OCI-LY3 (cell line): ENCODE measurements at regions not wholly inside any gene's neighbourhood (a gene's known extent, or its start where the extent isn't known, plus 50 kb on each side); places are given as distances from the start of the nearest gene placed in this dataset.

Experiments
- EZH2phosphoT487 ChIP-seq: fragments of 200-600 bp; shearing (Covaris generic); IDR thresholded peaks from 2 replicates; pipeline ENCODE4 v1.6.1; 2018; ENCODE audit warnings: antibody characterized with exemption, mixed run types, low read depth
- TF ChIP-seq, protein P1 (sequence below): fragments of 200-600, 300-600 bp; sonication (generic); IDR thresholded peaks from 2 replicates; pipeline ENCODE4 v1.5.1; 2014; ENCODE audit warnings: antibody characterized with exemption, low read length, low read depth

DNA sequence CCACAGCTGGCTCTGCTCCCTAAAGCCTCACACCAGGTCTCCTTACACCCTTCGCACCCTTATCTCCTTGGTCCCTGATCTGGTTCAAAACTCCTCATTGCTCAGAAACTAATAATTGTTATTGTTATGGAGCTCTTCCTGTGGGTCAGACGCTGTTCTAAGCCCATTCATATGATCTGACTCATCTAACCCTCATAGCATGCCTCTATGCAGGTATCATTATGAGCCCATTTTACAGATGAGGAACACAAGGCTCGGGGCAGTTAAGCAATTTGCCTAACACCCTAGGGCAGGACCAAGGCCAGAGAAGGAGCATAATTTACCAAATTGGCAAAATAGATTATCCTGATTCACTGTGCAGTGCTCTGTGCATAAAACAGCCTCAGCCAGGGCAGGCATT lies 51.8 kb upstream of the CCDC167 start:
- TF ChIP-seq, protein P1, sequence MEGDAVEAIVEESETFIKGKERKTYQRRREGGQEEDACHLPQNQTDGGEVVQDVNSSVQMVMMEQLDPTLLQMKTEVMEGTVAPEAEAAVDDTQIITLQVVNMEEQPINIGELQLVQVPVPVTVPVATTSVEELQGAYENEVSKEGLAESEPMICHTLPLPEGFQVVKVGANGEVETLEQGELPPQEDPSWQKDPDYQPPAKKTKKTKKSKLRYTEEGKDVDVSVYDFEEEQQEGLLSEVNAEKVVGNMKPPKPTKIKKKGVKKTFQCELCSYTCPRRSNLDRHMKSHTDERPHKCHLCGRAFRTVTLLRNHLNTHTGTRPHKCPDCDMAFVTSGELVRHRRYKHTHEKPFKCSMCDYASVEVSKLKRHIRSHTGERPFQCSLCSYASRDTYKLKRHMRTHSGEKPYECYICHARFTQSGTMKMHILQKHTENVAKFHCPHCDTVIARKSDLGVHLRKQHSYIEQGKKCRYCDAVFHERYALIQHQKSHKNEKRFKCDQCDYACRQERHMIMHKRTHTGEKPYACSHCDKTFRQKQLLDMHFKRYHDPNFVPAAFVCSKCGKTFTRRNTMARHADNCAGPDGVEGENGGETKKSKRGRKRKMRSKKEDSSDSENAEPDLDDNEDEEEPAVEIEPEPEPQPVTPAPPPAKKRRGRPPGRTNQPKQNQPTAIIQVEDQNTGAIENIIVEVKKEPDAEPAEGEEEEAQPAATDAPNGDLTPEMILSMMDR: no peak
- TF ChIP-seq EZH2phosphoT487: no peak
